HG02798 (cell line): ENCODE measurements at regions not wholly inside any gene's neighbourhood (a gene's known extent, or its start where the extent isn't known, plus 50 kb on each side); places are given as distances from the start of the nearest gene placed in this dataset.

Experiments
- ATAC-seq: cut with Tn5 transposase; IDR thresholded peaks from one replicate; pipeline ENCODE4 v1.9.1; 2021; ENCODE audit warnings: mild to moderate bottlenecking; ENCODE audit not compliant: unreplicated experiment, poor library complexity

DNA sequence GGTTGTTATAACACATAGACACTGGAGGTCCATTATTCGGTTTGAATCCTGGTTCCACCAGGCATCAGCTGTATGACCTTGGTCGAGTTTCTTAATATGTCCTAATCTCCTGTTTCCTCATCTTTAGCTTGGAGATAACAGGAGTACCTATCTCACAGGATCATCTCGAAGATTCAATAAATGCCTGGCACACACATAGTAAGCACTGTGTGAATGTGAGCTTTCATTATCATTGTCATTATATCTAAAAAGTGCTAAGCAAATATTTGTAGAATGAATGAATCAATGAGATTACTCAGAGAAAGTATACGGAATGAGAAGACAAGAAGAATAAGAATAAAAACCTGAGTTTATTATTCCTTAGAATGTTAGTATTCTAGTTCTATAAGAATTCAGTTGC, 227.4 kb upstream of the CFAP20DC start:
- no peak for ATAC-seq

DNA sequence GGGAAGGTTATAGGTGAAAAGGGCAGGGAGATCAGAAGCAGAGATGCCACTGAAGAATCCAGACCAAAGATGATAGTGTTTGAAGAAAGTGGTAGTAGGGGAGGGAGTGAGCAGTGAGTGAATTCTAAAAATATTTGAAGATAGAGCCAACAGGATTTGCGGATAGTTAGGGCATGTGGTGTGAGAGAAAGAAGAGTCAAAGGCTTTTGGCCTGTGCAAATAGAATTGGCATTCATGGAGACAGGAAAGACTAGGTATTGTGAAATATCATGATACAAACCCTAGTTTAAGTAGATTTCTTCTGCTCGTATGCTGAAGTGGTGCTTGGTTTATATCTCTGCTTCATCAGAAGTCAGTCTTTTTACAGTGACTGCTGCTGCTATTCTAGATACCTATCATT, 224.2 kb upstream of the CFAP20DC start:
- no peak for ATAC-seq

DNA sequence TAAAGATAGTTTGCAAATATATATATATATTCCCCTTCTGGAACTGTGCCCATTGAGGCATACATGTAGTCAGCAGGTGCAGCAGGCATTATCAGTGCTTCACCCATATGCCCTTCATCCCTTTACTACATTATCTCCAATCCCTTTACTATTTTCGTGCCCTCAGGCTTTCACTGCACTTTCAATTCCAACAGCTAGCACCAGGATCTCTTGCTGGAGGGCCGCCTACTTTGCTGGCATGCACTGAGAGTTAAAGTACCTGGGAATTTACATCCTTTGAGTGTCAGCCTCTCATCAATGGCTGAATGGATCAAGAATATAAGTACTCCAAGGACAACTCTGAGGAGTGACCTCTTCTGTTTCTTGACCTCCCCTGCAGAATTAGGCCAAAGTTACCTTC, 222.1 kb upstream of the CFAP20DC start:
- ATAC-seq, result no peak

DNA sequence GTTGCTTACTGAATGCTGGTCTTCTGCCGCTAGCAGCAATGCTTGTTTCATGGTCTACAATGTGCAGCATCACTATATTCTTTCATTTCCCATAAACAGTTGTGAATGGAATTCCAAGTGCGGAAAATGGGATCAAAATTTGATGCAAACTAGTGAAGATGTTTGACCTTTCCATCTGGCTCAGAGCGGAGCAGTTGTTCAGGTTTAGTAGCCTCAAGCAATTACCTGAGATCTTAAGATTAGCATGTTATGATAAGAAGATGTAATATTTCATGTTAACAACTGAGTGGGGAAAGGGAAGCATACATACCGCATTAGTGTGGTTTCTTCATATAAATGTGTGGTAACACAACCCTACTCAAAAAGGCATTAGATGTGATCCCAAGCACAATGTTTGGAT, 221.1 kb upstream of the CFAP20DC start:
- ATAC-seq, result no peak

- no peak for ATAC-seq
Measured at GRCh38 chr3:59270209-59270608, 220.4 kb upstream of the CFAP20DC start.

GRCh38 chr3:59268170-59268569, 218.3 kb upstream of the CFAP20DC start:
- no peak for ATAC-seq

DNA sequence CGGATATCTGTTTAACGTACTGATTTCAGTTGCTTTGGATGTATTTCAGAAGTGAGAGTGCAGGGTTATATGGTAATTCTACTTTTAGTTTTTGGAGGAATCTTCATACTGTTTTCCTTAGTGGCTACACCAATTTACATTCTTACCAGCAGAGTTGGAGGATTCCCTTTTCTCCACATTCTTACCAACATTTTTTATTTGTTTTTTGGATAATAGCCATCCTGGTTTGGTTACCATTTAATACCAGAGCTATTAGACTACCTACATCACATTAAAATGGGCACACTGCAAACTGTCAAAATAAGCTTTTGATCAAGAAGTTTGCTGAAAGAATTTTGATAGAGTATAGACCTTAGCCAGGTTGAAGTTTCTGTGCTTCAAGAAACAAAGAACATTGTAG, 217.2 kb upstream of the CFAP20DC start:
- ATAC-seq, result no peak

- ATAC-seq, result no peak
Measured at GRCh38 chr3:59266551-59266950, 216.7 kb upstream of the CFAP20DC start.

DNA sequence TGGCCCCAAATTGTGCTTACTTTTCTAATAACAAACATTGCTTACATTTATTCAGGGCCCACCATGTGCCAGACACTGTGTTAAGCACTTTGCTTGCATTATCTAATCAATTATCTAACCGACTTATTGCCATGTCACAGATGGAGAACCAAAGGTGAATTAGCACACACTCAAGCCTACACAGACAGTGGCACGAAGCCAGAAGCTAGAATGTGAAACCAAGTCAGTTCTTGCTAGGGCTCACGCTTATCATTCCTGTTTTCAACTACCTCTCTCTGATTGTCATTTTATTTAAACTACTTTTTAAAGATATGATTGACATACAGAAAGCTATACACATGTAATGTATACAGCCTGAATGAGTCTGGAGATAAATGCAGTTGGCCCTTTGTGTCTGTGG, 215.7 kb upstream of the CFAP20DC start:
- no peak for ATAC-seq

GRCh38 chr3:59264366-59264765, 214.5 kb upstream of the CFAP20DC start:
- ATAC-seq, result no peak

- no peak for ATAC-seq
Measured at GRCh38 chr3:59263152-59263551, 213.3 kb upstream of the CFAP20DC start.

- ATAC-seq, result peak; percentile 88
Measured at GRCh38 chr3:59262076-59262498, 212.3 kb upstream of the CFAP20DC start.

- no peak for ATAC-seq
Measured at GRCh38 chr3:59261009-59261408, 211.2 kb upstream of the CFAP20DC start.

DNA sequence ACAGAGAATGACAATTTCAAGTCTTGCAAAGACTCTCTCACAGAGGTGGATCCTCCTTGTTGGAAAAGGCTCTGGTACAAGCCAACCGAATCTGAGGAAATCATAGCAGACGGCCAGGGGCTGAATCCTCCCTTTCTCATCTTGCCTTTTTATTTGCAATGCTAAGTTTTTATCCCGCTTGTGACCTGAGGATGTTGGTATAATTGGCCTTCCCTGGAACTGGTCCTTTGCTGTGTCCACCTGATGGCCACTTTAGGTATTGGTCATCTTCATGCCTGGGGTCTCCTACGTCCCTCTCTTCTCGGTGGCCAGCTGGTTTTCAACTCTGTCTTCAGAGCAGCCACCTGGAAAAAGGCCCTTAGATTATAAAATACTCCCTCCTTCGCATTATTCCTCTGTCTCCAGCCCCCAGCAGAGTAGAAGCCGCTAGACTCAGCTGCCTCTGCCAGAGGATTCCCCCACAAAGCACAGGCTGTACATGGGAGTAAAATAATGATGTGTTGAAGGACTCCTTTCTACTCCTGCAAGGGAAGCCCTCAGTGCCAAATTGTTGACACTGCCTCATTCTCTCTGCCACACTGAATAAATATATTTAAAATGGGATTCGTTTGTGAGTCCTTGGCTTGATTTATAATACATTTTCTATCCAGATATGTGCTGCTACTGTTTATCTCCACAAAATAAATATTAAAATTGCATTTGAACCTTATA, 208.9 kb upstream of the CFAP20DC start:
- no peak for ATAC-seq

GRCh38 chr3:59257506-59257905, 207.7 kb upstream of the CFAP20DC start:
- ATAC-seq, result no peak

DNA sequence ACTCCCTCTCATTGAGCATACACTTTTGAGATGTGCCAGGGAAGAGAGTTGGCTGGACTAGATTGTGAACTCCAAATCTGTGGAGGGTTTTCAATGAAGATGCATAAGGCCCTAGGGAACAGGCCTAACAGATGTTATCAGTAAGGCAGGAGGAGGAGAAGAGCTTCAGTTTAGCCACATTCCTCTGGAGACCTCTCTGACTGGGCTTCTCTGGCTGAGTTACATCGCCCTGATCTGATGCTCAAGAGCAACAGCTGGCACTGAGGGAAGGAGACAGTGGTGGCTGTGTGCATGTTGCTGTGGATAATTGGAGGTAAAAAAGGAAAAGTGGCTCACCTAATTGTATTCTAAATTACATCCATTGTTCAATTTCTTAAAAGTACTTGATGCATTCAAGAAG, 206.4 kb upstream of the CFAP20DC start:
- ATAC-seq, result no peak

DNA sequence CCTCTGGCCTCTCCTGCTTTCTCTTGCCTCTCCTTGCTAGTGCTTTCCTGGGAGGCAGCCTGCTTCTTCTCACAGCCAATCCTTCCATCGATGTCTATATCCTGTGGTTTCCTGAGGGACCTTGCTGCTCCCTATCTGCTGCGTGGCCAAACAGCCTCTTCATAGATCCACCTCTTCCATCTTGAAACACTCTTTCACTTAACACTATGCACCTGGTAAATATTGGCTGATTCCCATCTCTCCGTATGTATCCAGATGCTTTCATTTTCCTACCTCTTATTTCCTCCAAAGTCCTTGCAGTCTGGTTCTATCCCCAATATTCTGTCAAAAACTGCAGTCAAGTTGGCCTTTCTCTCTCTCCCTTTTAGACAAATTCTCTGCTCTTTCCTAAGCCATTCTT, 205.2 kb upstream of the CFAP20DC start:
- ATAC-seq, result no peak

DNA sequence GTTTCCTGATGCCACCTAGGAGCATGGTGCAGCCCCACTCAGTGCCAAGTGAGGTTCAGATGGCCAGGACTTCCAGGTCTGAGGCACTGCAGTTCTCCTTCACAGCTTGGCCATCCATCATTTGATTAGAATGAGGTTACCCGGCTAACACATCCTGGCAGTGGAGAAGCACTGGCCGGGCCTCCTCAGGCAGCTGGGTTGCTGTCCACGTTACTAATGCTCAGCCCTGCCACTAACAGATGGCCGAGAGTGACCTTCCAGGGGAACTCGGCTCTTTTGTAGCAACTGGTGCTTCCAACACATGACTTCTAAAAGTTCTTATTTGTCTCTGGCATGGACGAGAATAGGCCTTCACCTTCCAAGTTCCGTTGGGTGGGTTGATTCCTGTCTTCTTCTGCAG, 204.6 kb upstream of the CFAP20DC start:
- ATAC-seq, result no peak

DNA sequence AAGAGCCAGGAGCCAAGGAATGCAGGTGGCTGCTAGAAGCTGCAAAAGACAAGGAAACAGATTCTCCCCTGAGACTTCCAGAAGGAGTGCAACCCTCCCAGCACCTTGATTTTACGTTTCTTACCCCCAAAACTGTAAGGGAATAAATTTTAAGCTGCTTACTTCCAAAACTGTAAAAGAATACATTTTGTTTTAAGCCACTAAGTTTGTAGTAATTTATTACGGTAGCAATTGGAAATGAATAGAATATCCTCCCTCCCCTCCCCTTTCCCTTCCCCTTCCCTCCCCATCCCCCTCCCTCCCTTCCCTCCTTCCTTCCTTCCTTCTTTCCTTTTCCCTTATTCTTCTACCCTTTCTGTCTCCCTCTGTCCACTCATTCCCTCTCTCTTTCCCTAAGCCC, 203.7 kb upstream of the CFAP20DC start:
- no peak for ATAC-seq

- no peak for ATAC-seq
Measured at GRCh38 chr3:59251869-59252268, 202.0 kb upstream of the CFAP20DC start.

DNA sequence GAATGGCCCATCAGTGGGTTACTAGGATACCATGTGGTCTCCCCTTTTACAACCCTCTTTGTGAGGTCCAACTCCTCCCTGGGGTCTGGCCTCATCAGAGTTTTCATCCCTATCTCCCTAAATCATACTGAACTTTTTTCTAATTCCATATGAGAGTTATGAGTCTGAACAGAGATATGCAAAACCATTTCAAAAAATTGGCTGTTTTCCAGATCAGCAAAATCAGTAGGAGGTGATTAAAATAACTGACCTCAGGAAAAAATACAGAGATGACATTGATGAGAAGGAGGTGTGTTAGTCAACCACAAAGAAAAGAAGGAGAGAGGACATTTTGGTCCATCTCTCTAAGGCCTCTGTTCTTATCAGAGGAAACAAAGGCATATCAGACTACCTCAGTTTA, 200.8 kb upstream of the CFAP20DC start:
- ATAC-seq, result no peak

GRCh38 chr3:59249698-59250361, 200.0 kb upstream of the CFAP20DC start:
- no peak for ATAC-seq
